H1 (cell line): ENCODE measurements at regions not wholly inside any gene's neighbourhood (a gene's known extent, or its start where the extent isn't known, plus 50 kb on each side); places are given as distances from the start of the nearest gene placed in this dataset.
A peak's percentile ranks its signal among the peaks of the same experiment; 100 is the strongest.

Experiments used
- CTCF ChIA-PET: fragments of 300-600 bp; sonication (Branson Sonifier 250); formaldehyde crosslinking; loops from one replicate; lab custom pipeline; 2021; ENCODE audit not compliant: partially characterized antibody; lab: Charles Lee
- POLR2A ChIA-PET: fragments of 300-600 bp; sonication (Branson Sonifier 250); formaldehyde crosslinking; loops from one replicate; lab custom pipeline; 2021; ENCODE audit warnings: inconsistent platforms; ENCODE audit not compliant: partially characterized antibody; lab: Charles Lee
- DNase-seq, 2 experiments: peaks; one replicate each; pipeline versions ENCODE4 v3.0.0 to v3.0.0-alpha.2; 2010 to 2022; ENCODE audit warnings: low spot score in 2 of 2, low read depth in 1 of 2, mixed read lengths in 1 of 2
- FAIRE-seq: peaks from 2 replicates; lab custom pipeline; 2011; peaks lifted over from hg19 to GRCh38; lab: Jason Lieb, UNC
- H2AFZ ChIP-seq: 2 replicates; pipeline ENCODE4 v1.8.1; 2012; ENCODE audit warnings: low read length, inconsistent platforms
- H2AK5ac ChIP-seq: 2 replicates; pipeline ENCODE4 v1.6.1; 2013; ENCODE audit warnings: low read depth, low read length
- H2BK120ac ChIP-seq: replicated peaks from 2 replicates; pipeline ENCODE3; 2013; ENCODE audit warnings: low read depth, low read length, inconsistent platforms
- H2BK12ac ChIP-seq: 2 replicates; pipeline ENCODE4 v1.6.1; 2013; ENCODE audit warnings: low read depth, low read length
- H2BK15ac ChIP-seq: 2 replicates; pipeline ENCODE4 v1.6.1; 2013; ENCODE audit warnings: low read length
- H2BK20ac ChIP-seq: 2 replicates; pipeline ENCODE4 v1.6.1; 2013; ENCODE audit warnings: low read length
- H2BK5ac ChIP-seq: 2 replicates; pipeline ENCODE4 v1.6.1; 2013; ENCODE audit warnings: low read depth, low read length
- H3K14ac ChIP-seq: 2 replicates; pipeline ENCODE4 v1.6.1; 2013; ENCODE audit warnings: inconsistent platforms; ENCODE audit not compliant: insufficient read length
- H3K18ac ChIP-seq: 2 replicates; pipeline ENCODE4 v1.6.1; 2013; ENCODE audit warnings: low read length; ENCODE audit errors: extremely low read depth
- H3K23ac ChIP-seq: 2 replicates; pipeline ENCODE4 v1.6.1; 2013; ENCODE audit warnings: inconsistent platforms; ENCODE audit not compliant: insufficient read length
- H3K23me2 ChIP-seq: 2 replicates; pipeline ENCODE4 v1.6.1; 2013; ENCODE audit warnings: low read depth, low read length
- H3K27ac ChIP-seq: 2 replicates; pipeline ENCODE4 v1.6.1; 2011; ENCODE audit warnings: low read depth, low read length, inconsistent platforms
- H3K27me3 ChIP-seq, 4 experiments: replicated peaks in 1 of 4; 1 replicate in 1 of 4; 2 replicates in 3 of 4; pipeline versions ENCODE4 v1.6.1 to v1.8.1; 2011 to 2013; ENCODE audit warnings: low read length in 3 of 4, mild to moderate bottlenecking in 3 of 4, inconsistent platforms in 2 of 4, mixed read lengths in 2 of 4, moderate library complexity in 1 of 4; ENCODE audit not compliant: control insufficient read depth in 3 of 4, insufficient read depth in 3 of 4; ENCODE audit errors: extremely low read depth in 1 of 4
- H3K36me3 ChIP-seq, 4 experiments: 2 replicates each; pipeline versions ENCODE4 v1.6.1 to v1.8.1; 2011 to 2013; ENCODE audit warnings: mild to moderate bottlenecking in 4 of 4, low read length in 3 of 4, moderate library complexity in 2 of 4, control low read depth in 1 of 4, inconsistent platforms in 1 of 4; ENCODE audit not compliant: insufficient read depth in 4 of 4, control insufficient read depth in 2 of 4
- H3K4ac ChIP-seq: replicated peaks from 2 replicates; pipeline ENCODE3; 2013; ENCODE audit warnings: low read length, low read depth, mixed read lengths, inconsistent platforms; ENCODE audit not compliant: insufficient read length
- H3K4me1 ChIP-seq, 4 experiments: replicated peaks in 1 of 4; 1 replicate in 1 of 4; 2 replicates in 3 of 4; pipeline versions ENCODE4 v1.6.1 to v1.8.1; 2011 to 2013; ENCODE audit warnings: low read length in 3 of 4, inconsistent platforms in 2 of 4, mixed read lengths in 1 of 4; ENCODE audit not compliant: insufficient read depth in 4 of 4, control insufficient read depth in 3 of 4
- H3K4me2 ChIP-seq, 2 experiments: 2 replicates each; pipeline versions ENCODE4 v1.6.1 to v1.8.1; 2011 to 2013; ENCODE audit warnings: low read depth in 2 of 2, low read length in 2 of 2, control low read depth in 1 of 2, inconsistent platforms in 1 of 2, mild to moderate bottlenecking in 1 of 2; ENCODE audit not compliant: insufficient read depth in 1 of 2
- H3K4me3 ChIP-seq, 4 experiments: fragments of 200-600, 300-600 bp in 1 of 4; sonication (generic), shearing (Covaris generic), sonication (Bioruptor Twin) in 1 of 4; 2 replicates each; pipeline versions ENCODE4 v1.5.1 to v1.8.1; 2011 to 2016; ENCODE audit warnings: low read length in 4 of 4, low read depth in 3 of 4, control low read depth in 2 of 4, inconsistent platforms in 2 of 4, mild to moderate bottlenecking in 2 of 4, mixed read lengths in 1 of 4, moderate library complexity in 1 of 4; ENCODE audit not compliant: insufficient read depth in 2 of 4; ENCODE audit errors: extremely low read depth in 1 of 4
- H3K56ac ChIP-seq: replicated peaks from 2 replicates; pipeline ENCODE3; 2013; ENCODE audit warnings: low read depth, mild to moderate bottlenecking, mixed read lengths, low read length, inconsistent platforms; ENCODE audit not compliant: insufficient read length
- H3K79me1 ChIP-seq: 2 replicates; pipeline ENCODE4 v1.6.1; 2013; ENCODE audit warnings: low read depth, low read length, control low read depth
- H3K79me2 ChIP-seq, 2 experiments: 2 replicates each; pipeline versions ENCODE4 v1.6.1 to v1.8.1; 2012 to 2013; ENCODE audit warnings: low read length in 2 of 2, mild to moderate bottlenecking in 2 of 2, inconsistent platforms in 1 of 2; ENCODE audit not compliant: insufficient read depth in 2 of 2, control insufficient read depth in 1 of 2
- H3K9ac ChIP-seq, 4 experiments: replicated peaks in 1 of 4; 1 replicate in 1 of 4; 2 replicates in 3 of 4; pipeline versions ENCODE4 v1.6.1 to v1.8.1; 2011 to 2013; ENCODE audit warnings: low read depth in 3 of 4, low read length in 3 of 4, control low read depth in 2 of 4, mild to moderate bottlenecking in 2 of 4, moderate library complexity in 2 of 4, inconsistent platforms in 1 of 4; ENCODE audit errors: extremely low read depth in 1 of 4
- H3K9me3 ChIP-seq, 2 experiments: 2 replicates each; pipeline versions ENCODE4 v1.6.1 to v1.8.1; 2012 to 2013; ENCODE audit warnings: mild to moderate bottlenecking in 2 of 2, moderate library complexity in 2 of 2, control low read depth in 1 of 2, inconsistent platforms in 1 of 2, low read depth in 1 of 2, low read length in 1 of 2, mixed read lengths in 1 of 2; ENCODE audit not compliant: insufficient read depth in 2 of 2
- H4K20me1 ChIP-seq, 2 experiments: replicated peaks in 1 of 2; 2 replicates each; pipeline versions ENCODE3 to v1.8.1; 2011 to 2013; ENCODE audit warnings: inconsistent platforms in 2 of 2, low read length in 2 of 2, mild to moderate bottlenecking in 1 of 2; ENCODE audit not compliant: insufficient read depth in 2 of 2, control insufficient read depth in 1 of 2
- H4K5ac ChIP-seq: 2 replicates; pipeline ENCODE4 v1.6.1; 2013; ENCODE audit warnings: low read length, low read depth, mixed read lengths, inconsistent platforms; ENCODE audit not compliant: insufficient read length
- H4K8ac ChIP-seq: 2 replicates; pipeline ENCODE4 v1.8.0; 2013; ENCODE audit warnings: mild to moderate bottlenecking, moderate library complexity, low read length, inconsistent platforms; ENCODE audit not compliant: insufficient read depth; ENCODE audit errors: extremely low read depth
- H4K91ac ChIP-seq: replicated peaks from 2 replicates; pipeline ENCODE3; 2013; ENCODE audit warnings: low read length, mixed read lengths, inconsistent platforms; ENCODE audit not compliant: insufficient read length
- HDAC6 ChIP-seq: IDR thresholded peaks from one replicate; pipeline ENCODE4 v1.7.1; 2012; ENCODE audit warnings: low read depth, mild to moderate bottlenecking, inconsistent platforms, low read length, moderate library complexity
- SP1 ChIP-seq: IDR thresholded peaks from 2 replicates; pipeline ENCODE4 v1.6.1; 2011; ENCODE audit warnings: low read depth, low read length

- H3K9me3 ChIP-seq: no peaks in the 10 kb centered on the region
- H4K8ac ChIP-seq: no peak overlapping the region
- no peak overlapping the region for H3K56ac ChIP-seq
- no peak overlapping the region for H3K18ac ChIP-seq
- H3K79me2 ChIP-seq: no peaks in the 10 kb centered on the region
- H2AFZ ChIP-seq: no peak overlapping the region
- no peak overlapping the region for H2BK120ac ChIP-seq
- H3K23ac ChIP-seq: no peak overlapping the region
- FAIRE-seq (no peak), DNase-seq (no peak)
- H3K27ac ChIP-seq: no peak overlapping the region
- no peak overlapping the region for H2AK5ac ChIP-seq
- H3K4ac ChIP-seq: no peak overlapping the region
- ChIA-PET CTCF (interaction anchor here (0.6 kb wide), 1 partner anchor 73 kb away, joined by 4 read pairs; no protein-coding TSS in a partner anchor), POLR2A (interaction anchor here (0.6 kb wide), 1 partner anchor 621 kb away, joined by 3 read pairs; no protein-coding TSS in a partner anchor)
- H3K4me1 ChIP-seq: peaks cover 0 to 5% (median 3%) of the 10 kb centered on the region in 4 experiments; a peak in 4 of 7 replicates
- H4K5ac ChIP-seq: no peak overlapping the region
- no peaks in the 10 kb centered on the region for H3K36me3 ChIP-seq
- no peaks in the 10 kb centered on the region; a peak in 2 of 7 replicates for H3K27me3 ChIP-seq
- H3K79me1 ChIP-seq: no peaks in the 10 kb centered on the region
- H2BK20ac ChIP-seq: no peak overlapping the region
- no peaks in the 10 kb centered on the region for H3K23me2 ChIP-seq
- H4K91ac ChIP-seq: no peak overlapping the region
- H4K20me1 ChIP-seq: no peaks in the 10 kb centered on the region
- no peak overlapping the region for H3K9ac ChIP-seq
- H3K14ac ChIP-seq: no peak overlapping the region
- no peak overlapping the region for H3K4me3 ChIP-seq
- no peak overlapping the region for H2BK15ac ChIP-seq
- no peak overlapping the region for H2BK5ac ChIP-seq
- H3K4me2 ChIP-seq: 0 out of 4 replicates have a peak overlapping the region, but pooled peaks of 1 of the 2 experiments have one; percentile 7
- no peak overlapping the region for H2BK12ac ChIP-seq
- no peak for TF ChIP-seq HDAC6
- no peak for TF ChIP-seq SP1
Observed at GRCh38 chr12:24134092-24134491, 184.6 kb upstream of the SOX5 start.
